Myocyte (in vitro differentiated cells): ENCODE measurements at regions not wholly inside any gene's neighbourhood (a gene's known extent, or its start where the extent isn't known, plus 50 kb on each side); places are given as distances from the start of the nearest gene placed in this dataset.
"Not testable (repeated sequence)": the region's sequence is repeated elsewhere in the genome, so short reads cannot be mapped to it uniquely, and the experiment has no call there.

Experiments
- DNase-seq: peaks from one replicate; pipeline ENCODE4 v3.0.0-alpha.2; 2012; ENCODE audit warnings: low read depth

- no peak for DNase-seq
Measured at GRCh38 chr10:121131426-121132265, 280.5 kb downstream of the WDR11 start.

DNA sequence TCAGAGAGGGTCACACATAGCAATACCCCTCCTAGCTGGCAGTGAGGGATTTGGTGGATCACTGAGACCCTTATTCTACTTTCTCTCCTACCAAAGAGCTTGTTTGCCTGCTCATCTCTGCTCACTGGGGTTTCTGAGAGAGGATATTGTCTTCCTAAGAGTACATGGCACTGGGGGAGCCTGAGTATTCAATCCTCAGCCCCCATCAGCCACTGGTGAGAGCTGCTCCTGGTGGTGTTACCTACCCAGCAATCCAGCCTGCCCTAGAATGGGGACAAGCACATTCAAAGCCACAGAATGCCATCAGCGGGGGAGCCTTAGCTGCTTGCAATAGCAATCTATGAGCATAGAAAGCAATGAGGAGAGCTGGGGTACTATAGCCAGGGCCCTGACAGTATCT is 281.1 kb downstream of the WDR11 start:
- DNase-seq, result no peak

GRCh38 chr10:121133901-121134300 is 282.7 kb downstream of the WDR11 start:
- no peak for DNase-seq

DNA sequence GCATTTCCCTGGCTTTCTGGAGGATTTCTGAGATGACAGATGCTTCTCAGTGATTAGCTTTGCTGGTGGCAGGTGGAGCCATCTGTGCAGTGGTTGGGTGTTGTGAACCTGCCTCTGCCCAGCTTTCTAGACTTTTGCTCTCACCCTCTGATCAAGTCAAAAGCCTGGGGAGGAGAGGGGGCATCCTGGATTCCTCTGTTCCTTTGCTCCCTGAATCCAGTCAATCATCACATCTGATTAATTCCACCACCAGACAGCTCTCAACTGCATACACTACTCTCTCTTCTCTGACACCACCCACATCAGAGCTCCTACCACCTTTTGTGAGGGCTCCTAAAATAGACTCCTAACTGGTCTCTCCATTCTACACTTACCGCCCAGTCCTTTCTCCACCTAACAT is 283.5 kb downstream of the WDR11 start:
- no peak for DNase-seq

DNA sequence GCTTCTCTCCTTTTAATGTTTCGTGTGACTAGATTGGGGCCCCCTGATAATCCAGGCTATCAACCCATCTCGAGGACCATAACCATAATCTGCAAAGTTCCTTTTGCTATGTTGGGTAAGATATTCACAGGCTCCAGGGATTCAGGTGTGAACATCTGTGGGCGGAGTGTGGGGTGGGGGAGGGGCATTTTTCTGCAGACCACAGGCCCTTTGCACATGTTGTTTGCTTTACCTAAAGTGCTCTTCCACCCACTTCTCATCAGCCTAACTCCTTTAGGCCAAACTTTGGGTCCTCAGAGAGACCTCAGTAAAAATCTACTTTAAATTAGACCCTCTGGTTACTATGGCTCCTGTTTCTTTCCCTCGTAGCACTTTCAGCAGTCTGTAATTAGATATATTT is 284.4 kb downstream of the WDR11 start:
- no peak for DNase-seq

DNA sequence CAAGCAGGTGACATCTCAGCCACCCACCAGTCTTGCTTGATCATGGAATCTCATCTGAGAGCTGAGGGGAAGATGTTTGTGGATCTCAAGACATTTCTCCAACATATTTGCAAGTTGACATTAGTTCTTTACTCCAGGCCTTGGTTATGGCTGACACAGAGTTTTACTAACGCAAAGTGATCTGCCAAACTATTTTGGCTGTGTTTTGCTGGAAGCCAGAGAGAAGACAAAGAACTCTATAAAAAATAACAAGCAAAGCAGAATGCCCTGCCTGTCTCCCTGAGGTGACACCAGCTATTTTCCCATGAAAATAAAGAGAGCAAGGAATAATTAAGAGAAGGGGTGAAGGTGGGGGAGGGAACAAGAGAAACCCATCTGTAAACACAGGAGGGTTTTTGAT is 286.4 kb downstream of the WDR11 start:
- DNase-seq, result no peak

- no peak for DNase-seq
Measured at GRCh38 chr10:121138112-121138860, 287.1 kb downstream of the WDR11 start.

DNA sequence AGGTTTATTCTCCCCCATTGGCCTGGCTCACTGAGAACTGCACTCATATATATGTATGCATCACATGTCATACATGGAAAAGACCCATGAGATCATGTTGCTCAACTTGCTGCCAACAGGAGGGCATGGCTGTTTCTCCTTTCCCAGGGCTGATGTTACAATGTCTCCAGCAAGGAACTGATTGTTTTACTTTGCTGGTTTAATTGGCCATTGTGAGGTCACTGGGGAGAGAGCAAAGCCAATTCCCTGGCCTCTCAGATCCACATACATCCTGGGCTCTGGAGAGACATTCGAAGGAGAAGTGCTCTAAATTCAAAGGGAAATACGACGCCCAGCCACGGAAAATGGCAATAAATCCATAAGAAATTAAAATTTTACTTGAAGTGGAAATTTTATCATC is 287.8 kb downstream of the WDR11 start:
- no peak for DNase-seq

GRCh38 chr10:121145802-121146395 is 294.7 kb downstream of the WDR11 start:
- DNase-seq, result not testable (repeated sequence)

- no peak for DNase-seq
Measured at GRCh38 chr10:121148921-121149320, 297.8 kb downstream of the WDR11 start.

DNA sequence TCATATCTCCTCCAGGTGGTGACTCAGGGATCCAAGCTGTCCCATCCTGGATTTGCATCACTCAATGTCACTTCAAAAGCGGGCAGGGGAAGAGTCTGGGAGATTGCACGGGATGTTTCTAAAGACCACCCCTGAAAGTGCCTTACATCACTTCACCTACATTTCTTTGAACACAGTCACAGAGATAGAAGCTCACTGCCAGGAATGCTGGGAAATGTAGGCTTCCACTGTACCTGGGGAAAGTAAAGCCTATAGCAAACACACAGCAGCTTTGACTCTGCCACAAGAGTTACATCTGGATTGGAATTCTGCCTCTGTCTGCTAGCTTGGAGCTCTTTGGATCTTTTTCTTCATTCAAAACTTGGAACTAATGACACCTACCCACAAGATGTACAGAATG is 300.9 kb downstream of the WDR11 start:
- DNase-seq, result no peak

DNA sequence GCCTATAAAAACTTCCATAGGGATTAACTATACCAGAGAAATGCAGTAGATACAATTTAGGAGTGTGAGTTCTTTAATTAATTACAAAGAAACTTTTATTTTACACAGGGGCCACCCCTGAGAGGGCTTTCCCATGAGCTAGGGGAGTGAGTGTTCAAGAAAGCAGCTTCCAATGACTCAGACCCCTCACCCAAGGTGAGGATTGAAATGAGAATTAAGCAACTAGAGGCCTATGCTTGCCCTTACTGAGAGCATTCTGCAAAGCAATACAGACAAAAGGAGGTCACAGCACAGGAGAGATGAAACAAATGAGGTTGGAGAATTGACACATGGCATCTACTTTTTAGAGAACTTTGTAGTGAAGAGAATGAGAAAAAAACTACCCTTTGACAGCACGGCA is 301.8 kb downstream of the WDR11 start:
- no peak for DNase-seq

GRCh38 chr10:121154310-121154709 is 303.1 kb downstream of the WDR11 start:
- no peak for DNase-seq

GRCh38 chr10:121154846-121155245 is 303.7 kb downstream of the WDR11 start:
- DNase-seq, result no peak

DNA sequence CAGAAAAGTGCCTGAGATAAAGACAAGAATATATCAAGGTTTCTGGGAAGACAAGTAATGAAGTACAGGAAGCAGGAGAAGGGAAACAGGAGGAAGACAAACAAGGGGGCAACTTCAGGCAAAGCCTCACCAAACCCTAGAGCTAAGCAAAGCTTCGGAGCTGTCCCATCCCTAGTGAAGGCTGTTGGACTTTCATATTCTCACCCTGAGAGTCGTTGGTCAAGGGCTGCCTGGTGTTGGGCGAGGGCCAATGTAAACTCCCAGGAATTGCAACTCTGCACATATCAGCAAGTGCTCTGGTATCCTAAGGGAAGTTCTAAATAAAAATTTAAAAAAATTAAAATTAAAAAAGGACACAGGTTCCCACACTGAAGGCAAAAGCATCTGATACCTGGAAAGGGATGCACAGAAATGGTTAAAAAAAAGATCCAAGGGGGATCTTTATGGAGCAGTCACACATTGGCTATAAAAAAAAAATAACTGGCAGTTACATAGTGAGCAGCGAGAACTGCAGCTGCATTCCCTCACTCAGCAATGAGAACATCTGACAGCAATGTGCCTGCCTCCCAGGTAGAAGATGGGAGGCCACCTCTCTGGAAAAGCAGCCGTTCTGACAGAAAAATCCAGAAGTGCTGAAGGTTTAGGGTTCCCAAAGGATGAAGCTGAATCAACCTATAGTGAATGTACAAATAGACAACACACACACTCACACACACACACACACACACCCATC is 304.7 kb downstream of the WDR11 start:
- no peak for DNase-seq

DNA sequence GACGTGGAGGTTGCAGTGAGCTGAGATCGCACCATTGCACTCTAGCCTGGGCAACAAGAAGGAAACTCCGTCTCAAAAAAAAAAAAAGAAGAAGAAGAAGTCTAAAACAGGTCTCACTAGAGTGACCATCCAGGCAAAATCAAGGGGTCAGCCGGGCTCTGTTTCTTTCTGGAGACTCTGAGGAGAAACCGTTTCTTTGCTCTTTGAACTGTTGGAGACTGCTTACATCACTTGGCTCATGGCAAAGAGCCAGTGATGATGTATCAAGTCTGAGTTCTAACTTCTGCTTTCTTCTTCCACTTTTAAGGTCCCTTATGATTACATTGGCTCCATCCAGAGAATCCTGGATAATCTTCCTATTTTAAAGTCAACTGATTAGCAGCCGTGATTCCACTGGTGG is 306.8 kb downstream of the WDR11 start:
- no peak for DNase-seq

- DNase-seq, result no peak
Measured at GRCh38 chr10:121158988-121159579, 307.9 kb downstream of the WDR11 start.

DNA sequence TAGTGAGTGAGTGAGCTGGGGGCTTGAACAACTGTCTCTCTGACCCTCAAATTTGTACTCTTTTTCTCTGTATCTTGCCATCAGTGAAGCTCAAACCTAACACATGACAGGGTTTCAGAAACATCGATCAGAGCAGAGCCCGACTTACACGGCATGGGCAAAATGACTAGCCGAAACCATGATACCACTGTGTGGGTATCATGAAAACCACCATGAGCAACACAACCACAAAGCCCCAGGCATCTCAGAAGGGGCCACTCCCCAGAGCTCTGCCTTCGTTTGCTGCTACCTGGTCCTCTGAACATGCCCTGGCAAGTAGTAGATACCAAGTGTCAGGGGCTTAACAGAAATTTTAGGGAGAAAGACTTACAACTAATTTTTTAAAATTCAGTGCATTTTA is 308.5 kb downstream of the WDR11 start:
- peak; percentile 63 for DNase-seq

DNA sequence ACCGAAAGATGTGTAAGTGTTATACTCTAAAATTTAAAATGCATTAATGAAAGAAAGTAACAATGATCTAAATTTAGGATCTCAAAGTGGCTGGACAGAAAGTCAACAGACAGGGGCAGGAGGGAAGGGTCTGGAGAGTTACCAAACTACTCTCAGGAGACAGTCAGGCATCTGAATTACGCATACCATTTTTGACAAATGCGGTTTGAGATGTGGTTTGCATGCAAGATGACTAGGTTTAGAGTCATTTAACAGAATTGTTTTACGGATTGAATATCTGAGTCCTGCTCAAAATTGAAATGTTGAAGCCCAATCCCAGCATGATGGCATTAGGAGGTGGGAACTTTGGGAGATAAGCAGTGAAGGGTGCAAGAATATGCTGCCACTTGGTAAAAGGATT is 314.1 kb downstream of the WDR11 start:
- peak; percentile 86 for DNase-seq

GRCh38 chr10:121167534-121168243 is 316.5 kb downstream of the WDR11 start:
- DNase-seq, result peak; percentile 57
